WTC11 (cell line): ENCODE measurements at regions not wholly inside any gene's neighbourhood (a gene's known extent, or its start where the extent isn't known, plus 50 kb on each side); places are given as distances from the start of the nearest gene placed in this dataset.

Experiments used
- ATAC-seq: fragments of 200-7000 bp; cut with Tn5 transposase; 2 replicates; pipeline ENCODE4 v1.10.0; 2021; ENCODE audit warnings: mild to moderate bottlenecking, moderate library complexity
- CTCF ChIA-PET: fragments of 300-600 bp; sonication (Branson Sonifier 250); formaldehyde crosslinking; loops from one replicate; lab custom pipeline; 2021; ENCODE audit warnings: antibody characterized with exemption; lab: Charles Lee
- POLR2A ChIA-PET: fragments of 350-600 bp; sonication (Branson Sonifier 250); formaldehyde crosslinking; loops from one replicate; lab custom pipeline; 2021; ENCODE audit warnings: antibody characterized with exemption; lab: Charles Lee
- DNase-seq: peaks from one replicate; pipeline ENCODE4 v3.0.0; 2021; ENCODE audit warnings: low spot score
- H3K27ac Mint-ChIP-seq: 2 replicates; pipeline ENCODE4 v1.8.0; 2021; ENCODE audit warnings: mixed read lengths
- H3K27me3 Mint-ChIP-seq: 2 replicates; pipeline ENCODE4 v1.8.0; 2021; ENCODE audit warnings: low read depth, mild to moderate bottlenecking, moderate library complexity, mixed read lengths
- H3K36me3 Mint-ChIP-seq: 2 replicates; pipeline ENCODE4 v1.8.0; 2021; ENCODE audit warnings: mixed read lengths
- H3K4me1 Mint-ChIP-seq: 2 replicates; pipeline ENCODE4 v1.8.0; 2022; ENCODE audit warnings: mixed read lengths
- H3K4me3 Mint-ChIP-seq: 2 replicates; pipeline ENCODE4 v1.8.0; 2021; ENCODE audit warnings: mild to moderate bottlenecking, moderate library complexity, mixed read lengths
- H3K9me3 Mint-ChIP-seq: 2 replicates; pipeline ENCODE4 v1.8.0; 2021; ENCODE audit warnings: mixed read lengths
- CREB1 ChIP-seq: sonication (generic); formaldehyde crosslinking; IDR thresholded peaks from 2 replicates; pipeline ENCODE4 v1.8.0; 2023; ENCODE audit warnings: mild to moderate bottlenecking, missing genetic modification reagents
- EMX1 ChIP-seq: fragments of 250-450 bp; sonication (Bioruptor Pico); IDR thresholded peaks from 2 replicates; pipeline ENCODE4 v1.8.0; 2021; ENCODE audit warnings: mild to moderate bottlenecking
- ETV6 ChIP-seq: sonication (generic); formaldehyde crosslinking; IDR thresholded peaks from 2 replicates; pipeline ENCODE4 v1.8.1; 2022; ENCODE audit warnings: mild to moderate bottlenecking, missing genetic modification reagents
- FOXJ3 ChIP-seq: sonication (generic); formaldehyde crosslinking; IDR thresholded peaks from 2 replicates; pipeline ENCODE4 v1.9.0; 2021; ENCODE audit warnings: missing genetic modification reagents, mild to moderate bottlenecking, borderline replicate concordance
- FOXP1 ChIP-seq: sonication (generic); formaldehyde crosslinking; IDR thresholded peaks from 2 replicates; pipeline ENCODE4 v1.8.0; 2022; ENCODE audit warnings: missing genetic modification reagents, mild to moderate bottlenecking, moderate library complexity, borderline replicate concordance
- GRHL2 ChIP-seq: fragments of 250-450 bp; sonication (Bioruptor Pico); IDR thresholded peaks from 2 replicates; pipeline ENCODE4 v1.8.0; 2022; ENCODE audit warnings: mild to moderate bottlenecking, moderate library complexity; ENCODE audit not compliant: insufficient replicate concordance, severe bottlenecking
- JAZF1 ChIP-seq: fragments of 250-450 bp; sonication (Bioruptor Pico); IDR thresholded peaks from 2 replicates; pipeline ENCODE4 v1.9.0; 2021; ENCODE audit warnings: moderate library complexity, mild to moderate bottlenecking, inconsistent platforms
- NFYB ChIP-seq: sonication (generic); formaldehyde crosslinking; conservative IDR thresholded peaks from 2 replicates; pipeline ENCODE4 v1.8.0; 2022; ENCODE audit warnings: low read depth, missing genetic modification reagents
- NR3C1 ChIP-seq: sonication (generic); formaldehyde crosslinking; conservative IDR thresholded peaks from 2 replicates; pipeline ENCODE4 v1.8.1; 2023; ENCODE audit warnings: low read depth, mild to moderate bottlenecking, missing genetic modification reagents
- SOX15 ChIP-seq: fragments of 250-450 bp; sonication (Bioruptor Pico); IDR thresholded peaks from 2 replicates; pipeline ENCODE4 v1.9.0; 2021; ENCODE audit warnings: mild to moderate bottlenecking
- SP1 ChIP-seq: sonication (generic); formaldehyde crosslinking; conservative IDR thresholded peaks from 2 replicates; pipeline ENCODE4 v1.8.1; 2022; ENCODE audit warnings: missing genetic modification reagents
- TP53 ChIP-seq: sonication (generic); formaldehyde crosslinking; IDR thresholded peaks from 2 replicates; pipeline ENCODE4 v1.8.1; 2023; ENCODE audit warnings: mild to moderate bottlenecking, missing genetic modification reagents
- ZNF121 ChIP-seq: sonication (generic); formaldehyde crosslinking; IDR thresholded peaks from 2 replicates; pipeline ENCODE4 v1.8.0; 2023; ENCODE audit warnings: missing genetic modification reagents
- ZNF263 ChIP-seq: sonication (generic); formaldehyde crosslinking; IDR thresholded peaks from 2 replicates; pipeline ENCODE4 v1.8.1; 2022; ENCODE audit warnings: low read depth, mild to moderate bottlenecking, moderate library complexity, missing genetic modification reagents
- ZNF423 ChIP-seq: fragments of 250-450 bp; sonication (Bioruptor Pico); IDR thresholded peaks from 2 replicates; pipeline ENCODE4 v2.1.2; 2022; ENCODE audit warnings: mild to moderate bottlenecking, moderate library complexity
- TF ChIP-seq, protein P1 (sequence below): fragments of 250-450 bp; sonication (Bioruptor Pico); IDR thresholded peaks from 2 replicates; pipeline ENCODE4 v1.9.0; 2021; ENCODE audit warnings: mild to moderate bottlenecking, borderline replicate concordance
- TF ChIP-seq, protein P2 (sequence below): sonication (generic); formaldehyde crosslinking; IDR thresholded peaks from 2 replicates; pipeline ENCODE4 v1.8.1; 2022; ENCODE audit warnings: low read depth, missing genetic modification reagents, borderline replicate concordance
- TF ChIP-seq, protein P3 (sequence below): sonication (generic); formaldehyde crosslinking; IDR thresholded peaks from 2 replicates; pipeline ENCODE4 v1.8.1; 2023; ENCODE audit warnings: mild to moderate bottlenecking, missing genetic modification reagents, moderate library complexity
- TF ChIP-seq, protein P4 (sequence below): sonication (generic); formaldehyde crosslinking; IDR thresholded peaks from 2 replicates; pipeline ENCODE4 v1.8.1; 2023; ENCODE audit warnings: mild to moderate bottlenecking, moderate library complexity, missing genetic modification reagents

DNA sequence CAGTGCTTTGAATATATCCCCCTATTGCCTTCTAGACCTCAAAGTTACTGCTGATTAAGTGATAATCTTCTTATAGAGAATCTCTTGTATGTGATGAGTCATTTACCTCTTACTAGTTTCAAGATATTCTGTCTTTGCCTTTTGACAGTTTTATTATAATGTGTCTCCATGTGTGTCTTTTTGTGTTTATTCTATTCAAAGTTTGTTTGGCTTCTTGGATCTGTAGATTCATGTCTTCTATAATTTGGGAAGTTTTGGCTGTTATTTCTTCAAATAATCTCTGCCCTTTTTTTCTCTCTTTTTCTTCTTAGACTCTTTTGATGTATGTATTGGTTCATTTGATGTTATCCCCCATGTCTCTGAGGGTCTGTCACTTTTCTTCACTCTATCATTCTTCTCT, 915.7 kb upstream of the GRIA3 start (continued):
- TF ChIP-seq ZNF263 (CRISPR knock-in tag), result no peak
- no peak for TF ChIP-seq ZNF121 (CRISPR knock-in tag)
- TF ChIP-seq EMX1 (CRISPR knock-in tag), result no peak
- TF ChIP-seq NR3C1 (CRISPR knock-in tag), result no peak
- TF ChIP-seq, protein P1, sequence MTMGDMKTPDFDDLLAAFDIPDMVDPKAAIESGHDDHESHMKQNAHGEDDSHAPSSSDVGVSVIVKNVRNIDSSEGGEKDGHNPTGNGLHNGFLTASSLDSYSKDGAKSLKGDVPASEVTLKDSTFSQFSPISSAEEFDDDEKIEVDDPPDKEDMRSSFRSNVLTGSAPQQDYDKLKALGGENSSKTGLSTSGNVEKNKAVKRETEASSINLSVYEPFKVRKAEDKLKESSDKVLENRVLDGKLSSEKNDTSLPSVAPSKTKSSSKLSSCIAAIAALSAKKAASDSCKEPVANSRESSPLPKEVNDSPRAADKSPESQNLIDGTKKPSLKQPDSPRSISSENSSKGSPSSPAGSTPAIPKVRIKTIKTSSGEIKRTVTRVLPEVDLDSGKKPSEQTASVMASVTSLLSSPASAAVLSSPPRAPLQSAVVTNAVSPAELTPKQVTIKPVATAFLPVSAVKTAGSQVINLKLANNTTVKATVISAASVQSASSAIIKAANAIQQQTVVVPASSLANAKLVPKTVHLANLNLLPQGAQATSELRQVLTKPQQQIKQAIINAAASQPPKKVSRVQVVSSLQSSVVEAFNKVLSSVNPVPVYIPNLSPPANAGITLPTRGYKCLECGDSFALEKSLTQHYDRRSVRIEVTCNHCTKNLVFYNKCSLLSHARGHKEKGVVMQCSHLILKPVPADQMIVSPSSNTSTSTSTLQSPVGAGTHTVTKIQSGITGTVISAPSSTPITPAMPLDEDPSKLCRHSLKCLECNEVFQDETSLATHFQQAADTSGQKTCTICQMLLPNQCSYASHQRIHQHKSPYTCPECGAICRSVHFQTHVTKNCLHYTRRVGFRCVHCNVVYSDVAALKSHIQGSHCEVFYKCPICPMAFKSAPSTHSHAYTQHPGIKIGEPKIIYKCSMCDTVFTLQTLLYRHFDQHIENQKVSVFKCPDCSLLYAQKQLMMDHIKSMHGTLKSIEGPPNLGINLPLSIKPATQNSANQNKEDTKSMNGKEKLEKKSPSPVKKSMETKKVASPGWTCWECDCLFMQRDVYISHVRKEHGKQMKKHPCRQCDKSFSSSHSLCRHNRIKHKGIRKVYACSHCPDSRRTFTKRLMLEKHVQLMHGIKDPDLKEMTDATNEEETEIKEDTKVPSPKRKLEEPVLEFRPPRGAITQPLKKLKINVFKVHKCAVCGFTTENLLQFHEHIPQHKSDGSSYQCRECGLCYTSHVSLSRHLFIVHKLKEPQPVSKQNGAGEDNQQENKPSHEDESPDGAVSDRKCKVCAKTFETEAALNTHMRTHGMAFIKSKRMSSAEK (CRISPR knock-in tag), result no peak
- TF ChIP-seq JAZF1, result no peak
- no peak for TF ChIP-seq NFYB
- no peak for TF ChIP-seq SOX15
- TF ChIP-seq, protein P2, sequence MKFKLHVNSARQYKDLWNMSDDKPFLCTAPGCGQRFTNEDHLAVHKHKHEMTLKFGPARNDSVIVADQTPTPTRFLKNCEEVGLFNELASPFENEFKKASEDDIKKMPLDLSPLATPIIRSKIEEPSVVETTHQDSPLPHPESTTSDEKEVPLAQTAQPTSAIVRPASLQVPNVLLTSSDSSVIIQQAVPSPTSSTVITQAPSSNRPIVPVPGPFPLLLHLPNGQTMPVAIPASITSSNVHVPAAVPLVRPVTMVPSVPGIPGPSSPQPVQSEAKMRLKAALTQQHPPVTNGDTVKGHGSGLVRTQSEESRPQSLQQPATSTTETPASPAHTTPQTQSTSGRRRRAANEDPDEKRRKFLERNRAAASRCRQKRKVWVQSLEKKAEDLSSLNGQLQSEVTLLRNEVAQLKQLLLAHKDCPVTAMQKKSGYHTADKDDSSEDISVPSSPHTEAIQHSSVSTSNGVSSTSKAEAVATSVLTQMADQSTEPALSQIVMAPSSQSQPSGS (CRISPR knock-in tag), result no peak

DNA sequence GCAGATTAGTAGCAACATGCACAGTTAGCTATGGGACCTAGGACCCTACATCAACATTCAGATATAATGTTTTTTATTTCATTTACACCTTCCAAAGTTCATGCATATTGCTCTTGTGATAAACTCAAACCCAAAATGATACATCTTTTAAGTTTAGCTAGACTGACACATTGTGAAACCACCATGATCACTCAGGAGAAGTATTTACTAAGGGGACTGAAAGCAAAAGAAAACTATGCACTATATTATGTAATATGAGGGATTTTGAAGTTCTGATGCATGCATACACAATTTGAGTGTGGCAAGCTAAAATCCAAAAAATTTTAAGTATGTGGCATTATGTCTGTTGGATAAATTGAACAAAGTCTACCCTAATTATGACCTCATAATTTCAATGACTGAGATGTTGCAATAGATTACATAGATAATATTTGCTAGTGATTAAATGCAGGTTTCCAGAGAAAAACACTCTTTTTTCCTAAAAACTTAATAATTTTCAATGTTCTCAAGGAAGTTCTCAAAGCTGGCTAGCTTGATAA, 914.8 kb upstream of the GRIA3 start:
- CTCF ChIA-PET, result no interaction called here
- DNase-seq, result no peak
- H3K4me3 Mint-ChIP-seq, result no peak overlapping the region

More for the DNA sequence above, 914.8 kb upstream of the GRIA3 start:
- TF ChIP-seq FOXP1 (CRISPR knock-in tag) (no peak), ZNF423 (CRISPR knock-in tag) (no peak), NFYB (no peak), ETV6 (CRISPR knock-in tag) (no peak), CREB1 (CRISPR knock-in tag) (no peak), SP1 (CRISPR knock-in tag) (no peak), GRHL2 (CRISPR knock-in tag) (no peak), TP53 (CRISPR knock-in tag) (no peak), FOXJ3 (CRISPR knock-in tag) (no peak)
- TF ChIP-seq, protein P3, sequence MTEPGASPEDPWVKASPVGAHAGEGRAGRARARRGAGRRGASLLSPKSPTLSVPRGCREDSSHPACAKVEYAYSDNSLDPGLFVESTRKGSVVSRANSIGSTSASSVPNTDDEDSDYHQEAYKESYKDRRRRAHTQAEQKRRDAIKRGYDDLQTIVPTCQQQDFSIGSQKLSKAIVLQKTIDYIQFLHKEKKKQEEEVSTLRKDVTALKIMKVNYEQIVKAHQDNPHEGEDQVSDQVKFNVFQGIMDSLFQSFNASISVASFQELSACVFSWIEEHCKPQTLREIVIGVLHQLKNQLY (CRISPR knock-in tag), result no peak
- TF ChIP-seq, protein P4, sequence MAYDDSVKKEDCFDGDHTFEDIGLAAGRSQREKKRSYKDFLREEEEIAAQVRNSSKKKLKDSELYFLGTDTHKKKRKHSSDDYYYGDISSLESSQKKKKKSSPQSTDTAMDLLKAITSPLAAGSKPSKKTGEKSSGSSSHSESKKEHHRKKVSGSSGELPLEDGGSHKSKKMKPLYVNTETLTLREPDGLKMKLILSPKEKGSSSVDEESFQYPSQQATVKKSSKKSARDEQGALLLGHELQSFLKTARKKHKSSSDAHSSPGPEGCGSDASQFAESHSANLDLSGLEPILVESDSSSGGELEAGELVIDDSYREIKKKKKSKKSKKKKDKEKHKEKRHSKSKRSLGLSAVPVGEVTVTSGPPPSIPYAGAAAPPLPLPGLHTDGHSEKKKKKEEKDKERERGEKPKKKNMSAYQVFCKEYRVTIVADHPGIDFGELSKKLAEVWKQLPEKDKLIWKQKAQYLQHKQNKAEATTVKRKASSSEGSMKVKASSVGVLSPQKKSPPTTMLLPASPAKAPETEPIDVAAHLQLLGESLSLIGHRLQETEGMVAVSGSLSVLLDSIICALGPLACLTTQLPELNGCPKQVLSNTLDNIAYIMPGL (CRISPR knock-in tag), result no peak
- H3K36me3 Mint-ChIP-seq, result 0 out of 2 replicates have a peak, but pooled peaks cover 2% of the 10 kb centered on the region
- POLR2A ChIA-PET, result no interaction called here
- H3K4me1 Mint-ChIP-seq, result peaks cover 2% of the 10 kb centered on the region; the same call in 1 of the 2 replicates
- no peaks in the 10 kb centered on the region for H3K9me3 Mint-ChIP-seq
- no peak for ATAC-seq
- no peak overlapping the region for H3K27ac Mint-ChIP-seq
- H3K27me3 Mint-ChIP-seq, result no peaks in the 10 kb centered on the region; the same call in none of the 2 replicates
